ENCODE measurements at regions not wholly inside any gene's neighbourhood (a gene's known extent, or its start where the extent isn't known, plus 50 kb on each side); places are given as distances from the start of the nearest gene placed in this dataset.

GRCh38 chr5:102018279-102018678 is 277.8 kb downstream of the SLCO4C1 start:
- TF ChIP-seq, protein P1, sequence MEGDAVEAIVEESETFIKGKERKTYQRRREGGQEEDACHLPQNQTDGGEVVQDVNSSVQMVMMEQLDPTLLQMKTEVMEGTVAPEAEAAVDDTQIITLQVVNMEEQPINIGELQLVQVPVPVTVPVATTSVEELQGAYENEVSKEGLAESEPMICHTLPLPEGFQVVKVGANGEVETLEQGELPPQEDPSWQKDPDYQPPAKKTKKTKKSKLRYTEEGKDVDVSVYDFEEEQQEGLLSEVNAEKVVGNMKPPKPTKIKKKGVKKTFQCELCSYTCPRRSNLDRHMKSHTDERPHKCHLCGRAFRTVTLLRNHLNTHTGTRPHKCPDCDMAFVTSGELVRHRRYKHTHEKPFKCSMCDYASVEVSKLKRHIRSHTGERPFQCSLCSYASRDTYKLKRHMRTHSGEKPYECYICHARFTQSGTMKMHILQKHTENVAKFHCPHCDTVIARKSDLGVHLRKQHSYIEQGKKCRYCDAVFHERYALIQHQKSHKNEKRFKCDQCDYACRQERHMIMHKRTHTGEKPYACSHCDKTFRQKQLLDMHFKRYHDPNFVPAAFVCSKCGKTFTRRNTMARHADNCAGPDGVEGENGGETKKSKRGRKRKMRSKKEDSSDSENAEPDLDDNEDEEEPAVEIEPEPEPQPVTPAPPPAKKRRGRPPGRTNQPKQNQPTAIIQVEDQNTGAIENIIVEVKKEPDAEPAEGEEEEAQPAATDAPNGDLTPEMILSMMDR (IDR thresholded peaks at IDR 0.05; ENCODE audit: low read length): no peak
- no peak for TF ChIP-seq EZH2 (optimal IDR thresholded peaks at IDR 0.05; ENCODE audit: low read depth, low read length)
